CD4-positive, CD25-positive, alpha-beta regulatory T cell (primary cell): ENCODE measurements at regions not wholly inside any gene's neighbourhood (a gene's known extent, or its start where the extent isn't known, plus 50 kb on each side); places are given as distances from the start of the nearest gene placed in this dataset.

Experiments used
- ATAC-seq, 2 donors: fragments of 150-1000 bp; cut with Tn5 transposase; one replicate each; pipeline ENCODE4 v1.10.0; 2021; ENCODE audit warnings: low read depth in 2 of 2, moderate number of reproducible peaks in 2 of 2, moderate library complexity in 1 of 2
- DNase-seq, 3 donors: peaks; one replicate each; pipeline versions ENCODE4 v3.0.0 to v3.0.0-alpha.2; 2012 to 2022; ENCODE audit warnings: mixed read lengths in 1 of 3
- H3K27ac ChIP-seq: one replicate; pipeline ENCODE4 v1.7.0; 2013; ENCODE audit warnings: mild to moderate bottlenecking, low read length; ENCODE audit not compliant: insufficient read depth, poor library complexity, severe bottlenecking
- H3K27me3 ChIP-seq: one replicate; pipeline ENCODE4 v1.7.0; 2013; ENCODE audit warnings: low read length; ENCODE audit not compliant: control insufficient read depth, insufficient read depth
- H3K36me3 ChIP-seq: one replicate; pipeline ENCODE4 v1.7.0; 2013; ENCODE audit warnings: mild to moderate bottlenecking, low read length, moderate library complexity; ENCODE audit not compliant: control insufficient read depth, insufficient read depth
- H3K4me1 ChIP-seq: 2 replicates; pipeline ENCODE4 v1.7.0; 2013; ENCODE audit warnings: mild to moderate bottlenecking, low read length; ENCODE audit not compliant: insufficient read depth, control insufficient read depth, poor library complexity, severe bottlenecking
- H3K4me3 ChIP-seq: one replicate; pipeline ENCODE4 v1.7.0; 2013; ENCODE audit warnings: low read depth, mild to moderate bottlenecking, low read length, moderate library complexity
- H3K9me3 ChIP-seq, 2 experiments: 1 replicate in 1 of 2; 2 replicates in 1 of 2; pipeline ENCODE4 v1.7.0; 2013; ENCODE audit warnings: low read length in 2 of 2, mild to moderate bottlenecking in 1 of 2, moderate library complexity in 1 of 2; ENCODE audit not compliant: control insufficient read depth in 2 of 2
- H3K27ac Mint-ChIP-seq, 3 donors: one replicate each; pipeline ENCODE4 v1.8.0; 2020 to 2022; ENCODE audit warnings: mild to moderate bottlenecking in 3 of 3, mixed read lengths in 3 of 3, moderate library complexity in 2 of 3
- H3K27me3 Mint-ChIP-seq: one replicate; pipeline ENCODE4 v1.8.0; 2022; ENCODE audit warnings: mild to moderate bottlenecking, mixed read lengths
- H3K36me3 Mint-ChIP-seq: one replicate; pipeline ENCODE4 v1.8.0; 2020; ENCODE audit warnings: mixed read lengths
- H3K4me1 Mint-ChIP-seq, 4 donors: one replicate each; pipeline ENCODE4 v1.8.0; 2020 to 2022; ENCODE audit warnings: mixed read lengths in 4 of 4, mild to moderate bottlenecking in 1 of 4
- H3K4me3 Mint-ChIP-seq, 4 donors: one replicate each; pipeline ENCODE4 v1.8.0; 2020 to 2022; ENCODE audit warnings: mild to moderate bottlenecking in 4 of 4, mixed read lengths in 4 of 4, moderate library complexity in 3 of 4
- H3K9me3 Mint-ChIP-seq, 7 donors: one replicate each; pipeline ENCODE4 v1.8.0; 2020 to 2022; ENCODE audit warnings: mixed read lengths in 7 of 7, mild to moderate bottlenecking in 3 of 7, moderate library complexity in 2 of 7

DNA sequence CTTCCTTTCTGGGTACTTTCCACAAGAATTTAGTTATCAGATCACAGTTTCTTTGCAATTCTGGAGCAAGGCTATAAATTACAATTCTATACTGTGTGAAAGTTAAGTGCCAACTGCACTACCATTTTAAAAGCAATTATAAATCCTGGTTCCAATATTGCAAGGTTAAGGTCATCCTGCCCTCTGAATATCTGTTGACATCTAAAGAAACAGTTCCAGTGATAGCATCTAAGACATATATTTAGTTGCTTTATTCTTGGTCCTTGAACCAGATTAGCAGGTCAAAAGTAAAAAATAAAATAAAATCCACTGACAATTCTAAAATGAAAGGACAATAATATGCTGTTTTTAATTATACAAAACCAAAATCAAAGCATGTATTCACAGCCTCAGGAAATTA is 334.2 kb downstream of the ATXN7L3B start:
- no peak overlapping the region for H3K4me3 Mint-ChIP-seq
- Histone ChIP-seq H3K4me1 (no peaks in the 10 kb centered on the region), H3K27ac (no peak overlapping the region), H3K4me3 (no peak overlapping the region), H3K36me3 (no peaks in the 10 kb centered on the region), H3K9me3 (no peaks in the 10 kb centered on the region), H3K27me3 (no peaks in the 10 kb centered on the region)
- H3K4me1 Mint-ChIP-seq: no peaks in the 10 kb centered on the region
- H3K27ac Mint-ChIP-seq: no peak overlapping the region
- H3K36me3 Mint-ChIP-seq: no peaks in the 10 kb centered on the region
- no peaks in the 10 kb centered on the region for H3K27me3 Mint-ChIP-seq
- peaks cover 0 to 8% (median 2%) of the 10 kb centered on the region in 7 donors for H3K9me3 Mint-ChIP-seq
- ATAC-seq (no peak), DNase-seq (no peak)

DNA sequence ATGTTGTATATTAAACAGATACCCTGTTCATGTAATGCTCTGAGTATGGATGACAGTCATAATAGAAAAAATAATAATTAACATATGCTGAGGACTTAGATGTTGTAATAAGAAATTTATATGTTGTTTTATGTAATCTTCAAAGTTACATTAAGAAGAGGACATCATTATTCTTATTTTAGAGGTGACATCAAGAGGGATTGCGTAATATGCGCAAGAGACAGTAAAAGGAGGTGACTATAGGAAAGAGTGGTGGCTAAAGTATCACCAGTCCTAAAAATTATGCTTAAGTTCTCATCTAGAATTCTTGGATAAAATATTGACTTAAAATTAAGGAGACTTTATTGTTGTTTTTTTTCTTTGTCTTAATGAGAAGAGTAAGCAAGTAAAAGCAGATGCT is 323.9 kb downstream of the KCNC2 start:
- Histone ChIP-seq H3K4me3 (no peak overlapping the region), H3K27me3 (no peaks in the 10 kb centered on the region), H3K36me3 (no peaks in the 10 kb centered on the region), H3K9me3 (peaks cover 0 to 2% of the 10 kb centered on the region in 2 experiments), H3K27ac (no peak overlapping the region), H3K4me1 (no peaks in the 10 kb centered on the region)
- Mint-ChIP-seq H3K9me3 (peaks cover 0 to 17% (median 1%) of the 10 kb centered on the region in 7 donors), H3K4me1 (no peaks in the 10 kb centered on the region), H3K27me3 (no peaks in the 10 kb centered on the region), H3K36me3 (no peaks in the 10 kb centered on the region), H3K27ac (no peak overlapping the region), H3K4me3 (peak overlapping the region in 1 of 4 donors; percentile 82)
- DNase-seq (no peak), ATAC-seq (no peak)

DNA sequence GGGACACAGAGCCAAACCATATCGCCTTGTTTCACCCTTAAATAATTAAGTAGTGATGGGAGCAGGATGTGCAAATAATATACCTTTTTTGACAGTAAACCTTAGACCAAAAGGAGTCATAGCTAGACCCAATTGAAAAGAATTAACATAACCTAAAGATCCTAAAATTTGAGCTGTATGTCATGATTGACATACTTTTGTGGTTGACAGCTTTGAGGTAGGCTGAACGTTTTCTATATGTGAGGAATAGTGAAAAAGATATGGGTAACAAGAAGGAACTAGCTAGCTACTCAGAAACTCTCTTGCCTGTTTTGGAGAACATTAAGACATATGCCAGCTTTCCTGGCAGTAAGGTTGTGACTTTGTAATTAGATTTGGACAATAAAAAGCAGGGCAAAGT is 320.6 kb downstream of the KCNC2 start:
- no peak overlapping the region for H3K4me3 Mint-ChIP-seq
- H3K36me3 Mint-ChIP-seq: no peaks in the 10 kb centered on the region
- H3K36me3 ChIP-seq: no peaks in the 10 kb centered on the region
- no peak for ATAC-seq
- H3K4me3 ChIP-seq: no peak overlapping the region
- DNase-seq: no peak
- no peaks in the 10 kb centered on the region for H3K9me3 ChIP-seq
- no peak overlapping the region for H3K27ac ChIP-seq
- H3K4me1 Mint-ChIP-seq: no peaks in the 10 kb centered on the region
- H3K4me1 ChIP-seq: no peaks in the 10 kb centered on the region
- no peaks in the 10 kb centered on the region for H3K27me3 Mint-ChIP-seq
- peaks cover 0 to 12% (median 0%) of the 10 kb centered on the region in 7 donors for H3K9me3 Mint-ChIP-seq
- H3K27me3 ChIP-seq: no peaks in the 10 kb centered on the region
- H3K27ac Mint-ChIP-seq: no peak overlapping the region

DNA sequence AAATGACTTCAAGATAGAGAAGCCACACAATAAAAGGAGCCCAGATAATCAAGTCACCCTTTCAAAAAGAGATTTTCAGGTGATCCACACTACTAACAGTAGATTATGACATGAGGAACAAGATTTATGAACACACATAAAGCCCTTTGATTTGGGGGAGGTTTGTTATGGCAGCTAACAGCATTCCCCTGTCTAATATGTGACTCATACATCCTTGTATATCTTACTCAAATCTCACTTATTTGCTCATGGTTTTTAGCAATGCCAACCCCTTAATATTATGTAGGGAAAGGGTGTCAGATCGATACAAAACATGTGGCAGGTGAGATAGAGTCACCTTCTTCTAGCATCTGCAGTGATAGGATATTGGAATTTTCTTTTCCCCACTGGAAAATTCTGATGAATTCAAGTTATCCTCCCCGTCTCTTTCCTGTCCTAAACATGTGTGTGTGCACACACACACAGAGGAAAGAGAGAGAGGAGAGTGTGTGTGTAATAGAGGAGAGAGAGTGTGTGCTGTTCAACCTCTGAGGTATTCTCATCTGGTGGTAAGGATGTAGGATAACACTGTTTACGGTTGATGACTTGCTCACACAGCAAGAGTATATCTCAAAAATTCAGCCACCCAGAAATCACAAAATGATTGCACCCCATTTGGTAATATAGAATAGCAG is 319.9 kb downstream of the KCNC2 start:
- Mint-ChIP-seq H3K27me3 (no peaks in the 10 kb centered on the region), H3K36me3 (no peaks in the 10 kb centered on the region), H3K9me3 (peaks cover 0 to 12% (median 0%) of the 10 kb centered on the region in 7 donors), H3K4me1 (no peaks in the 10 kb centered on the region), H3K4me3 (no peak overlapping the region), H3K27ac (no peak overlapping the region)
- Histone ChIP-seq H3K9me3 (no peaks in the 10 kb centered on the region), H3K27ac (no peak overlapping the region), H3K4me3 (no peak overlapping the region), H3K4me1 (no peaks in the 10 kb centered on the region), H3K36me3 (no peaks in the 10 kb centered on the region), H3K27me3 (no peaks in the 10 kb centered on the region)
- no peak for DNase-seq
- ATAC-seq: no peak

DNA sequence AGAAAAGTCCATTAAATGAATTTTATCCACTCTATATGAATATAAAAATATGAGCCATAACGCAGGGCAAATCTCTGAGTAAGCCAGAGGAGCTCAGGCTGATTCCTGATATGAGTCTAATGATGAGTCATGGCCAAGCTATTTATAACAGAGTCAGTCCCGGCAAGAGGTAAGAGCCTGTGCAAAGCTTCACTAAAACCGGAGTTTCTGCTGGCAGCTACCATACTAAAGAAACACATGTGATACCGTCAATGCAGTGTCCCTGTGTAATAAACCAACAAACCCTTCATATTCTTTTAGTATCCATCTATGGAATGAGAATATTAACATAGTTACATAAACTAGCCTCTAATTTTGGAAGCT is 319.4 kb downstream of the KCNC2 start:
- Mint-ChIP-seq H3K4me1 (no peaks in the 10 kb centered on the region), H3K27ac (no peak overlapping the region), H3K36me3 (no peaks in the 10 kb centered on the region), H3K4me3 (no peak overlapping the region), H3K9me3 (peaks cover 0 to 12% (median 0%) of the 10 kb centered on the region in 7 donors), H3K27me3 (no peaks in the 10 kb centered on the region)
- DNase-seq (no peak), ATAC-seq (peak in 1 of 2 donors; percentile 53)
- Histone ChIP-seq H3K36me3 (no peaks in the 10 kb centered on the region), H3K4me3 (no peak overlapping the region), H3K9me3 (no peaks in the 10 kb centered on the region), H3K27me3 (no peaks in the 10 kb centered on the region), H3K27ac (no peak overlapping the region), H3K4me1 (no peaks in the 10 kb centered on the region)

DNA sequence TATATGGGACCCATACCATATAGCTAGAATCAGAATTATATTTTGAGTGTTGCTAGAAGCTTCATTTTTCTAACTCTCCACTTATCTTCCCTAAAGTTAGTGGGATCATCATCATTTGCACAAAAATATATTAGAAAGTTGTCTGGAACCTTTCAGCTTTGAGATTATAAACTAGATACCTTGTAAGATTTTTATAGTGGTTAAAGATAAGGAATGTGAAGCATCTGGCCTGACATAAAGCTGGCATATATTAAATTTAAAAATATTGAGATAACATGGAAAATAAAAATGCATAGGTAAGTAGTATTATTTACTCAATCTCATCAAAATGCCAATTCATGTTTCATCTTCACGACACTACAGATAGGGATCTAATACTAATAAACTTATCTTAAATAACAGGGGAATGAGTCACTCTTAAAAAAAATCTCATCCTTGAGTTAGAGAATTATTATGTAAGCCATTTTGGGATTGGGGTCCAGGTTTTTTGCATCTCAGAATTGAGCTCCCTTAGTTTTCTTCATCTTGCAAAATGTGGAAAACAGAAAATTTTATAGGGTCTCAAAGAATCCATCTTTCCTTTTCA is 318.5 kb downstream of the KCNC2 start:
- no peaks in the 10 kb centered on the region for H3K9me3 ChIP-seq
- no peak overlapping the region for H3K27ac ChIP-seq
- Mint-ChIP-seq H3K9me3 (peaks cover 0 to 9% (median 0%) of the 10 kb centered on the region in 7 donors), H3K27me3 (no peaks in the 10 kb centered on the region), H3K27ac (no peak overlapping the region), H3K36me3 (no peaks in the 10 kb centered on the region), H3K4me1 (no peaks in the 10 kb centered on the region), H3K4me3 (no peak overlapping the region)
- no peak for DNase-seq
- H3K36me3 ChIP-seq: no peaks in the 10 kb centered on the region
- H3K27me3 ChIP-seq: no peaks in the 10 kb centered on the region
- H3K4me3 ChIP-seq: no peak overlapping the region
- no peaks in the 10 kb centered on the region for H3K4me1 ChIP-seq
- no peak for ATAC-seq

DNA sequence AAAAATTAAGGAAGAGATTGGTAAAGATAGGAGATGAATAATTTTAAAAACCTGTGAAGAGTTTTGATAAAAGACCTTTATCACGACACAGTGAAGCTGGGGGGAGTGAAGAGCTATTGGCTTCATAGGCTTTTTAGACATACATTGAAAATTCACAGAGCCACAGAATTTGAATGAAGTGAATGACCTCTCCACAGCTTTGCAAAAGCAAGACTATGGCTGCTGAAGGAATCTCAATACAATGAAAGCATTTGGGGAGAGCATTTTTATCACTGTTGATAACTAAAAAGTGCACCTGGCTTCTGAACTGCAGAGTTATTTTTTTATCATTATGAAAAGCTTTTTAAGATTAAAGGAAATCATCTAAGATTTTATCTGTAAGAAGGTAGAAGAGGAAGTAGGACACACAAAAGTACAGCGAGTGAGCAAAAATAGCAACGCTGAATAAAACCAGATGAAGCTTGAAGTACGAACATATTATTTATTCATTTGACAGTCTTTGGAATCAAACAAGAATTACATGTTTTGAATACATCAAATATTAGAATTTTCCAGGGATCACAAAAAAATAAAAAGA is 317.5 kb downstream of the KCNC2 start:
- ATAC-seq (no peak), DNase-seq (no peak)
- Histone ChIP-seq H3K4me3 (no peak overlapping the region), H3K4me1 (no peaks in the 10 kb centered on the region), H3K9me3 (no peaks in the 10 kb centered on the region), H3K36me3 (no peaks in the 10 kb centered on the region), H3K27me3 (no peaks in the 10 kb centered on the region), H3K27ac (no peak overlapping the region)
- H3K4me1 Mint-ChIP-seq: no peaks in the 10 kb centered on the region
- no peaks in the 10 kb centered on the region for H3K36me3 Mint-ChIP-seq
- H3K4me3 Mint-ChIP-seq: no peak overlapping the region
- H3K27ac Mint-ChIP-seq: no peak overlapping the region
- H3K27me3 Mint-ChIP-seq: no peaks in the 10 kb centered on the region
- peaks cover 0 to 9% (median 0%) of the 10 kb centered on the region in 7 donors for H3K9me3 Mint-ChIP-seq

DNA sequence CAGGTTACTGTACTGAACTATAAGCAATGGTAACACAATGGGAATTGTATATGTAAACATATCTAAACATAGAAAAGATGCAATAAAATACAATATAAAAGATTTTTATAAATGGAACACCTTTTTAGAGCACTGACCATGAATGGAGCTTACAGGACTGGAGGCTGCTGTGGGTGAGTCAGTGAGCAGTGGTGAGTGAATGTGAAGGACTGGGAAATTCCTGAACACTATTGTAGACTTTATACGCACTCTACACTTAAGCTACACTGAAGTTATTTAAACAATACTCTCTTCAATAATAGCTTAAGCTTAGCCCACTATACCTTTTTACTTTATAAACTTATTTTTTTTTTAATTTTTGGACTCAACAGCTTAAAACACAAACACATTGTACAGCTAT is 313.5 kb downstream of the KCNC2 start:
- no peaks in the 10 kb centered on the region for H3K4me1 Mint-ChIP-seq
- H3K4me1 ChIP-seq: no peaks in the 10 kb centered on the region
- H3K36me3 ChIP-seq: no peaks in the 10 kb centered on the region
- ATAC-seq: no peak
- peaks cover 0 to 2% (median 0%) of the 10 kb centered on the region in 7 donors for H3K9me3 Mint-ChIP-seq
- H3K27ac ChIP-seq: no peak overlapping the region
- no peaks in the 10 kb centered on the region for H3K9me3 ChIP-seq
- no peaks in the 10 kb centered on the region for H3K27me3 Mint-ChIP-seq
- DNase-seq: no peak
- no peaks in the 10 kb centered on the region for H3K27me3 ChIP-seq
- no peaks in the 10 kb centered on the region for H3K36me3 Mint-ChIP-seq
- no peak overlapping the region for H3K27ac Mint-ChIP-seq
- no peak overlapping the region for H3K4me3 ChIP-seq
- H3K4me3 Mint-ChIP-seq: no peak overlapping the region
